ENCODE measurements at regions not wholly inside any gene's neighbourhood (a gene's known extent, or its start where the extent isn't known, plus 50 kb on each side); places are given as distances from the start of the nearest gene placed in this dataset.
"Not testable (repeated sequence)": the region's sequence is repeated elsewhere in the genome, so short reads cannot be mapped to it uniquely, and the experiment has no call there.

DNA sequence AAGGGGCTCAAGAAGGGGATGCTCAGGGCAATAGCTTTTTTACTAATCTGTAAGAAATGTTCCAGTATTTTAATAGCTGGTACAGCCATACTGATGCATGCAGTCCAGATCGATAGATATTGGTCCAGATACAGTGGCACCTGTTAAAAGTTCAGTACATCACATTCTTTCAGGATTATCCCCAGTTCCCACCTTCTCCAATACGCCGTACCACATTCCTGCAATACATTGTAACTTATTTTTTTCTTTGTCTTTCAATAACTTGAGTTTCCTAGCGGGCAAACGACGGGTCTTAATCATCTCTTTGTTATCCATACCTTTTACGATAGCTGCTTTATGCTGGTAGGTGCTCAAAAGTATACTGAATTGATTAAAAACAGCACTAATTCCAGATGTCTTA, 136.1 kb upstream of the NBPF19 start:
- H3K4me1 Mint-ChIP-seq; ATAC-seq (replicated peaks): not testable (repeated sequence)

DNA sequence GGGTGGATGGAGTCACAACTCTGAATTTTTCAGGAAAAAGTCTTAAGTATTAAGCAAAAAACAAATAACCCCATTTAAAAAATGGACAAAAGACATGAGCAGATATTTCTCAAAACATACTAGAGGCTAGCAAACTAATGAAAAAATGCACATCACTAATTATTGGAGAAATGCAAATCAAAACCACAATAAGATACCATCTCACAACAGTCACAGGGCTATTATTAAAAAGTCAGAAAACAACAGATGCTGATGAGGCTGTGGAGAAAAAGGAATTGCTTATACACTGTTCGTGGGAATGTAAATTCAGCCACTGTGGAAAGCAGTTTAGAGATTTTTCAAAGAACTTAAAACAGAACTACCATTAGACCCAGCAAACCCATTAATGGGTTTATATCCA, 125.4 kb upstream of the NBPF19 start:
- not testable (repeated sequence) for H3K4me1 Mint-ChIP-seq; H3K9me3 Mint-ChIP-seq; DNase-seq; ATAC-seq (replicated peaks); H3K36me3 Mint-ChIP-seq; H3K4me3 Mint-ChIP-seq; H3K27me3 Mint-ChIP-seq; H3K27ac Mint-ChIP-seq

More for the DNA sequence above, 136.1 kb upstream of the NBPF19 start:
- H3K27me3 Mint-ChIP-seq, H3K36me3 Mint-ChIP-seq, H3K27ac Mint-ChIP-seq, DNase-seq, H3K9me3 Mint-ChIP-seq, H3K4me3 Mint-ChIP-seq: not testable (repeated sequence)

DNA sequence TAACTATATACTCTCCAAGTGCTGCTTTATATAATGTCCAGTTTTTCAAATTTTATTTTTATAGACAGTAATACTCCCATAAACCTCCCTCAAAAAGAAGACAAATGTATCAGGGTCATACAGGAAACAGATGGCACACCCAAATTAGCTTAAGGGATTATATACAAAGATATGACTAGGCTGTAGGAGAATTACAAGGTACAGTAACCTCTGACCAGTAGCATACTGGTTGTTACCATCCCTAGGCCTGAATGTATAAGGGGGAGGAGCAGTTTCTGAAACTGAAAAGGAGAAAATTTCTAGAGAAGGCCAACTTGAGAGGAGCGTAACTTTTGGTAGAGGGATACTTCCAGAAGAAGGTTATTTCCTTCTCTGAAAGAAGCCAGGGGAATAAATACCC, 122.6 kb upstream of the NBPF19 start:
- H3K36me3 Mint-ChIP-seq, H3K4me3 Mint-ChIP-seq, H3K27ac Mint-ChIP-seq: not testable (repeated sequence)

DNA sequence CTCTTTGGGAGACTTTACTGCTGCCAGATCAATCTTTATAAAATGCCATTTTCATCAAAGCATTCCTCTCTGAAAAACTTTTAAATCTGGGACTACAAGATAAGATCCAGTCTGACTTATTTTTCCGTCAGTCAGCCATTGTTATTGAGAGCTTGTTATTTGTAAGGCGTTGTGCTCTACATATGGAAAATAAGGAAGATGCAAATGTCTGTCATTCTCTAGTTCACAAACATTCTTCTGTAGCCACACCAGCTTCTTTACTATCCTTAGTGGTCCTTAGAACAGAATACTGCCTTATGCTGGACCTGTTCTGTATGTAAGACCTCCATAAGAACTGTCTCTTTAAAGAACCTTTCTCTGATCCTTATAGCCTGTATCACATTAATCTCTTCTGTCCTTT, 120.3 kb upstream of the NBPF19 start:
- H3K4me1 Mint-ChIP-seq; H3K4me3 Mint-ChIP-seq; ATAC-seq (replicated peaks); H3K27me3 Mint-ChIP-seq; H3K36me3 Mint-ChIP-seq; DNase-seq; H3K9me3 Mint-ChIP-seq; H3K27ac Mint-ChIP-seq: not testable (repeated sequence)

More for the DNA sequence above, 122.6 kb upstream of the NBPF19 start:
- not testable (repeated sequence) for ATAC-seq (replicated peaks); H3K27me3 Mint-ChIP-seq; DNase-seq; H3K4me1 Mint-ChIP-seq; H3K9me3 Mint-ChIP-seq

DNA sequence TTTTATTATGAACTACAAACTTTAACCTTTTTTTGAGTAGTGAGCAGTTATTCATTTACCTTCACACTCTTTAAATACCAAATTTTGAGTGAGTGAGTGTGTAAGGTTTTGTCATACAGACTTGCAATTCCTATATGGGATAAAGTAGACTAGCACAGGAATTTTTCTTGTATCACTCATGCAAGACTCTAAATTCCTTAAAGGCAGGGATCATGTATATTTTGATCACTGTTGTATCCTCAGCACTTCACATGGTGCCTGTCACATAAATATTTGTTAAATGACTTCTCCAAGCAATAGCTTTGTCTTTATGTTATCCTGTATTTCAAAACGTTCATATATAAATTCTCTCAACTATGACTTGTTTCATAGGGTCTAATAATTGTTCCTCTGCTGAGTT, 119.1 kb upstream of the NBPF19 start:
- not testable (repeated sequence) for ATAC-seq (replicated peaks)

DNA sequence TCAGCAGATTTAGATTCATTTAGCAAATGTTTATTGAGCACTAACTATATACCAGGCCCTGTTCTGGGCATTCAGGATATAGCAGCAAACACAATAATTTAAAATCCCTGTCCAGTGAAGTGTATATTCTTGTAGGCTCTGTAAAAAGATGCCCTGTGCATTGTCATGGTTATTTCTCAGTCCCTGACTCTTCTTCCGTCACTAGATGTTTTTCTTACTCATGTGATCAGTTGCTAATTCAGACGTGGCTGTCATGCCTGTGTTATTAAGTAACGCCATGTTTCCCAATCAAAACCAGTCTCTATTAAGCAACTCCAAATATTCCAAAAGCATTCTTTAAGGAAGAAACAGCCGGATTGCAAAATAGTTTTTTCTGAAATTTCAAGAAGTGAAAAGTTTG, 118.7 kb upstream of the NBPF19 start:
- ATAC-seq (replicated peaks); H3K4me1 Mint-ChIP-seq; H3K27me3 Mint-ChIP-seq; H3K4me3 Mint-ChIP-seq; H3K27ac Mint-ChIP-seq; DNase-seq; H3K9me3 Mint-ChIP-seq; H3K36me3 Mint-ChIP-seq: not testable (repeated sequence)

More for the DNA sequence above, 119.1 kb upstream of the NBPF19 start:
- not testable (repeated sequence) for H3K9me3 Mint-ChIP-seq, H3K4me3 Mint-ChIP-seq, H3K27ac Mint-ChIP-seq, DNase-seq, H3K36me3 Mint-ChIP-seq, H3K4me1 Mint-ChIP-seq, H3K27me3 Mint-ChIP-seq

DNA sequence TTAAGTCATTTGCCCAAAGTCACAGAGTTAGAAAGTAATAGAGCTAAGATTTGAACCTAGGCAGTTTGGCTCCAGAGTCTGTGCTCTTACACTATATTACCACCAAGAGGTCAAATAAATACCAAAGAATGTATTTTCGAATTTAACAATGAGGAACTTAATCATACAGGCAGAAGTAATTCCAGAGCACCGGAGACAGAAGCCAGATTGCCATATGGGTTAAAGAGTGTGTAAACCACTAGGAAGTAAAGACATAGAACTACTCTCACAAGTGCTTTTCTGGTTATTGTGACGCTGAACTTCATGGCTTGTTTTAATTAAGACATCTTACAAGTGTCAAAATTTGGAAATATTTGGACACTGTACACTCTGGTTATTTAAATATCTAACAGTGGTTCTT, 114.5 kb upstream of the NBPF19 start:
- H3K4me1 Mint-ChIP-seq; ATAC-seq (replicated peaks); H3K4me3 Mint-ChIP-seq; H3K27me3 Mint-ChIP-seq; H3K27ac Mint-ChIP-seq; H3K9me3 Mint-ChIP-seq; H3K36me3 Mint-ChIP-seq; DNase-seq: not testable (repeated sequence)

DNA sequence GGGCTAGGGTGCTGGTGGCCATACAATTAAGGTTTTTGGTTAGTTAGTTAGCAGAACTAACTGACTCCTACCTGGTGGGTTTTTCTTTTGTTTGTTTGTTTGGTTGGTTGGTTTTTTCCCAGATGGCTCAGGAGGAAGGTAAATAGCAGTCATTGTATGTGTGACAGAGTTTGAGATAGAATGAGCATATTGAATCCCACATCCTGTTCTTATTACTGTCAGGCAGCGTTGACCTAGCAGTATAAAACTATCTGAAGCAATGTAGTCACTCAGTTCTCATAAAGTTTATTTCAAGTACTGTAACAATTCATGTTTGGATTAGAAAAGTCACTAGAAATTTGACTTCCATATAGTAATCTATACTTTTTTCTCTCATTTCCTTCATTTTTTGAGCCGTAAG, 113.5 kb upstream of the NBPF19 start:
- H3K27me3 Mint-ChIP-seq; H3K27ac Mint-ChIP-seq; ATAC-seq (replicated peaks); H3K9me3 Mint-ChIP-seq; H3K4me1 Mint-ChIP-seq; H3K36me3 Mint-ChIP-seq; H3K4me3 Mint-ChIP-seq; DNase-seq: not testable (repeated sequence)

DNA sequence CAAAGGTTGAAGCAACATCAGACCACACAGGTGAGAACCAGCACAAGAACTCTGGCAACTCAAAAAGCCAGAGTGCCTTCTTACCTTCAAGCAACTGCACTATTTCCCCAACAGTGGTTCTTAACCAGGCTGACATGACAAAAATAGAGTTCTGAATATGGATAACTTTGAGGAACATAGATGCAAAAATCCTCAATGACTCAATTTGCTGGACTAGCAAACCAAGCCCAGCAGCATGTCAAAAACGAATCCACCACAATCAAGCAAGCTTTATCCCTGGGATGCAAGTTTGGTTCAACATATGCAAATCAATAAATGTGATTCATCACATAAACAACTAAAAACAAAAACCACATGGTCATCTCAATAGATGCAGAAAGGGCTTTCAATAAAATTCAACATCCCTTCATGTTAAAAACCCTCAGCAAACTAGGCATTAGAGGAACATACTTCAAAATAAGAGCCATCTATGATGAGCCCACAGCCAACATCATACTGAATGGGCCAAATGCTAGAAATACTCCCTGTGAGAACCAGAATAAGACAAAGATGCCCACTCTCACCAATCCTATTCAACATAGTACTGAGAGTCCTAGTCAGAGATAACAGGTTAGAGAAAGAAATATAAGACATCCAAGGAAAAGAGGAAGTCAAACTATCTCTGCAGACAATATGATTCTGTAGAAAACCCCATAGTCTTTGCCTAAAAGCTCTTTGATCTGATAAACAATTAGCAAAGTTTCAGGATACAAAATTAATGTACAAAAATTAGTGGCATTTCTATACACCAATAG, 110.5 kb upstream of the NBPF19 start:
- not testable (repeated sequence) for H3K9me3 Mint-ChIP-seq, H3K4me1 Mint-ChIP-seq, H3K27ac Mint-ChIP-seq, H3K27me3 Mint-ChIP-seq, DNase-seq, H3K4me3 Mint-ChIP-seq, H3K36me3 Mint-ChIP-seq
- ATAC-seq (replicated peaks), result peak; percentile 65 to 69

DNA sequence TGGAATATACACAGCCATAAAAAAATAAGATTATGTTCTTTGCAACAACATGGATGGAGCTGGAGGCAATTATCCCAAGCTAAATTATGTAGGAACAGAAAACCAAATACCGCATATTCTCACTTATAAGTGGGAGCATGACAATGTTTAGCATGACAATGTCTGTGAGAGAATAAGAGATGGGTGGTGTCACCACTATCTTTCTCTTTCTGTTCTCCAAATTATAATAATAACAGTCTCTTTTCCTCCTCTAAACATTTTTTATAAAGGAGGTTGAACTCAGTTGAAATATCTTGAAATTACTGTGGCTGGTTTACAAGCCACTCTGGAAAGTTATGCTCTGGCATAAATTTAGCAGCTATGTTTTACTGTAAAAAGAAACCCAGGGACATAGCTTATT, 108.4 kb upstream of the NBPF19 start:
- peaks cover 8 to 11% of the 10 kb centered on the region in 2 donors for H3K4me1 Mint-ChIP-seq
- DNase-seq, H3K27me3 Mint-ChIP-seq, H3K27ac Mint-ChIP-seq, H3K4me3 Mint-ChIP-seq, H3K9me3 Mint-ChIP-seq, H3K36me3 Mint-ChIP-seq: not testable (repeated sequence)
- ATAC-seq (replicated peaks), result peak; percentile 51 to 60

DNA sequence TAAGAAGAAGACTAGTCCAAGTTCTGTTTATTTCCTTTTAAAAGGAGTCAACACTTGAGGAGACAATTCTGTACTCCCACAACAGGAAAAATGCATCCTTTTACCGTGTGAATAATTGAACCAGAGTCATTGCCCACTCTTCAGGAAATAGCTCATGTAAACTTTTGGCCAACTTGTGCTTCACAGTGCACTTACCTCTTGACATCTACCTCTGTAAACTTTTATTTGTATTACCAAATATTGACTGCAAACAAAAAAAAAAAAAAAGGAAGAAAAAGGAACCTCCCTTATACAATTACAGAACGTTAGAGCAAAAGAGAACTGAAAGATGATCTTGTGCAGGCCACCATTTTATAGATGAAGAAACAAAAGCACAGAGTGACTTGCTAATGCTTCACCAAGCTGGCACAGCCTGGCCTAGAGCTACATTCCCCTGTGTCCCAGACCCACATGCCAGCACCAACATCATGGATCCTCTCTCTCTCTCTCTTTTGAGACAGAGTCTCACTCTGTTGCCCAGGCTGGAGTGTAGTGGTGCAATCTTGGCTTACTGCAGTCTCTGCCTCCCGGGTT, 107.3 kb upstream of the NBPF19 start:
- peak; percentile 53 to 63 for ATAC-seq (replicated peaks)
- H3K27me3 Mint-ChIP-seq, H3K27ac Mint-ChIP-seq, H3K9me3 Mint-ChIP-seq, H3K36me3 Mint-ChIP-seq, H3K4me3 Mint-ChIP-seq, DNase-seq: not testable (repeated sequence)
- peaks cover 8 to 11% of the 10 kb centered on the region in 2 donors for H3K4me1 Mint-ChIP-seq

DNA sequence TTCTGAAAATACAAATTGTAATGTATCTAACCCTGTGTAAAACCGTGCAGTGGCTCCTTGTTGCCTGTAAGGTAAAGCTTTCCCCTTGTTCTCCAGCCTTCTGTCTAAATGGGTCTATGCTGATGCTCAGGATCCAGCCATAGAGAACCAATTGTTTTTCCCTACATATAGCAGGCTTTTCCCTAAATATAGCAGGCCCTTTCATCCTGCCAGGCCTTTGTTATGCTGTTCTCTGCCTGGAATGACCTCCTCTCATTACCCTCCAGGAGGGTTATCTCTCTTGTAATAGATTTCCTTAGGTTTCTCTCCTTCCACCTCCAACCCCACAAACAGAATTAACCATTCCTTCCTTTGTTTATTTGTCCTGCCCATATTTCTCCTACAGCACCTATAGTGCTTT, 106.5 kb upstream of the NBPF19 start:
- not testable (repeated sequence) for ATAC-seq (replicated peaks); H3K9me3 Mint-ChIP-seq; H3K27me3 Mint-ChIP-seq

DNA sequence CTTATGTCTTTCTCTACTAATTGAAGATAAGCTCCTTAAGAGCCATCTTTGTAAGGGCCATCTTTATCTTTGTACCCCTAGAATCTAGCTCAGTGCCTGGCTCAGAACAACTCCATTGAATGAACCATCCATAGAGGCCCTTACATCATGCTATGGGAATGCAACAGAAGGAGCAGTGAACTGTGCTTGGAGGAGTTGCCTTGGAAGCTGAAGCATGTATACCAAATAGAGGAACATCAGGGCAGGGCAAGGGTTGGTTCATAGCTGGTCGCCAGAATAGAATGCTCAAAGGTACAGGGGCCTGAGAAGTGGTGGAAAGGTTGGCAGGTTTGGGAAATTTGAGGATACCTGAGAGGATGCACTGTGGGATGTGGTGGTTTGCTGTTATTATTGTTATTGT, 105.8 kb upstream of the NBPF19 start:
- H3K27me3 Mint-ChIP-seq; ATAC-seq (replicated peaks); H3K4me3 Mint-ChIP-seq; DNase-seq; H3K9me3 Mint-ChIP-seq; H3K36me3 Mint-ChIP-seq; H3K27ac Mint-ChIP-seq: not testable (repeated sequence)
- peaks cover 8 to 16% of the 10 kb centered on the region in 2 donors for H3K4me1 Mint-ChIP-seq

More for the DNA sequence above, 106.5 kb upstream of the NBPF19 start:
- H3K4me3 Mint-ChIP-seq, H3K36me3 Mint-ChIP-seq, DNase-seq, H3K27ac Mint-ChIP-seq: not testable (repeated sequence)
- peaks cover 8 to 12% of the 10 kb centered on the region in 2 donors for H3K4me1 Mint-ChIP-seq

DNA sequence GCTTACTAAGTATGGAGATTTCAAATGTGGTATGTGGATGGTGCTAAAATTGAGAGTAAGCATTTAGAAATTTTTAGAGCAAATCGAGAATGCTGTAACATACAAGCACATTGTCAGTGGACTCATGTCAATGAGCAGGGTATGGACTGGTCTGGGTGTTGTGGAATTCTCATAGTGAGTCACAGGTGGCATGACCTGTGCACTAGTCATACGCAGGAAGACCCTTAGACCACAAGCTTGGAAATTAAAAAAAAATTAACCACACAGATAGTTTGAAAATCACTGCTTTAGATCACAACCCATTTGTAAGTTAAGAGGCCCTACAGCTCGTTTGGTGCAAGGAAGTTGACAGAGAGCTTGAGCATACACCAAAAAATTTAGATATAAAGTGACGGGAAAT, 102.9 kb upstream of the NBPF19 start:
- H3K9me3 Mint-ChIP-seq, H3K4me1 Mint-ChIP-seq, H3K27me3 Mint-ChIP-seq, H3K4me3 Mint-ChIP-seq, H3K36me3 Mint-ChIP-seq, H3K27ac Mint-ChIP-seq, DNase-seq: not testable (repeated sequence)
- ATAC-seq (replicated peaks), result peak; percentile 78 to 92

DNA sequence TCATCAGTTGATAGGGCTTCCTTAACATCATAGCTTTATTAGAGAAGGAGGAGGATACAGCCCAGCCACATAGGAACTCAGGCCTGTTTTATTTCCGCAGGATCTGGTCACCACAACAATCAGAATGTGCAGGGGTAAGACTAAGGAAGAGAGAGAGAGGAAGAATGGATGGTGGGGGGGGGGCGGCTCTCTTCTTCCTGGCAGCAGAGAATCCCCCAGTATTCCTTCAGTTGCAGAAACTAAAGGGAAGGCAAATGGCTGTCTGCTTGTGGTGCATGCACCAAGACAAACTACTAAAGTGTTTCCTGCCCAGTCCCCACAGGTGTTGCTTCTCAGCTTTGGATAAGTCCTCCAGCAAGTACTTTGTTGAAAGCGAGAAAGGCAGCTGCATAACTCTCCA, 96.4 kb upstream of the NBPF19 start:
- H3K9me3 Mint-ChIP-seq; H3K4me3 Mint-ChIP-seq; DNase-seq; H3K36me3 Mint-ChIP-seq; H3K27ac Mint-ChIP-seq; H3K27me3 Mint-ChIP-seq; ATAC-seq (replicated peaks): not testable (repeated sequence)
- peaks cover 6 to 14% of the 10 kb centered on the region in 2 donors for H3K4me1 Mint-ChIP-seq
